Cardiac septum (tissue), 1 donor: ENCODE measurements at regions not wholly inside any gene's neighbourhood (a gene's known extent, or its start where the extent isn't known, plus 50 kb on each side); places are given as distances from the start of the nearest gene placed in this dataset.
"Not testable (repeated sequence)": the region's sequence is repeated elsewhere in the genome, so short reads cannot be mapped to it uniquely, and the experiment has no call there.

Experiments
- DNase-seq: peaks from one replicate; pipeline ENCODE4 v3.0.0-alpha.2; 2020; ENCODE audit warnings: low spot score
- intact Hi-C: fragments of 100-400 bp; cut with DNase I; formaldehyde crosslinking; loops from one replicate; pipeline ENCODE4 v1.14.0; 2022
- donor health status: DM: no; HTN: no; CAD: no.

DNA sequence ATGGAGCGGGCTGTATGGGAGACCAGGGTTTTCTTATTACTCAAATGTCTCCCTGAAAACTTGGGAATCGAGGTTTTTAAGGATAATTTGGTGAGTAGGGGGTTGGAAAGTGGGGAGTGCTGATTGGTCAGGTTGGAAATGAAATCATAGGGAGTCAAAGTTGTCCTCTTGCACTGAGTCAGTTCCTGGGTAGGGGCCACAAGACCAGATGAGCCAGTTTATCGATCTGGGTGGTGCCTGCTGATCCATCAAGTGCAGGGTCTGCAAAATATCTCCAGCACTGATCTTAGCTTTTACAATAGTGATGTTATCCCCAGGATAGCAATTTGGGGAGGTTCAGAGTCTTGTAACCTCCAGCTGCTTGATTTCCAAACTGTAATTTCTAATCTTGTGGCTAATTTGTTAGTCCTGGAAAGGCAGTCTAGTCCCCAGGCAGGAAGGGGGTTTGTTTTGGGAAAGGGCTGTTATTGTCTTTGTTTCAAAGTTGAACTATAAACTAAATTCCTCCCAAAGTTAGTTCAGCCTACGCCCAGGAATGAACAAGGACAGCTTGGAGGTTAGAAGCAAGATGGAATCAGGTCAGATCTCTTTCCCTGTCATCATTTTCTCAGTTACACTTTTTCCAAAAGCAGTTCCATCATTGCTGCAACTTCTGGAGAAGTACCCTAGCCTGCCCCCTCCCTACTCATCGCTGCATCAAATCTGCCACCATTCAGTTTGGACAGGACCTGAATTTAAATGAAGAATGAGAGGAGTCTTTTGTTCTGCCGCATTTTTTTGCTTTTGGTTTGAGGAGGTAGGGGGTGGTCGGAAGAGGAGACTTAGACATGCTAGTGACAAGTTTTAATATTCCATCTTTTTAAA is 236.4 kb upstream of the GALNT17 start:
- DNase-seq, intact Hi-C loops: not testable (repeated sequence)

DNA sequence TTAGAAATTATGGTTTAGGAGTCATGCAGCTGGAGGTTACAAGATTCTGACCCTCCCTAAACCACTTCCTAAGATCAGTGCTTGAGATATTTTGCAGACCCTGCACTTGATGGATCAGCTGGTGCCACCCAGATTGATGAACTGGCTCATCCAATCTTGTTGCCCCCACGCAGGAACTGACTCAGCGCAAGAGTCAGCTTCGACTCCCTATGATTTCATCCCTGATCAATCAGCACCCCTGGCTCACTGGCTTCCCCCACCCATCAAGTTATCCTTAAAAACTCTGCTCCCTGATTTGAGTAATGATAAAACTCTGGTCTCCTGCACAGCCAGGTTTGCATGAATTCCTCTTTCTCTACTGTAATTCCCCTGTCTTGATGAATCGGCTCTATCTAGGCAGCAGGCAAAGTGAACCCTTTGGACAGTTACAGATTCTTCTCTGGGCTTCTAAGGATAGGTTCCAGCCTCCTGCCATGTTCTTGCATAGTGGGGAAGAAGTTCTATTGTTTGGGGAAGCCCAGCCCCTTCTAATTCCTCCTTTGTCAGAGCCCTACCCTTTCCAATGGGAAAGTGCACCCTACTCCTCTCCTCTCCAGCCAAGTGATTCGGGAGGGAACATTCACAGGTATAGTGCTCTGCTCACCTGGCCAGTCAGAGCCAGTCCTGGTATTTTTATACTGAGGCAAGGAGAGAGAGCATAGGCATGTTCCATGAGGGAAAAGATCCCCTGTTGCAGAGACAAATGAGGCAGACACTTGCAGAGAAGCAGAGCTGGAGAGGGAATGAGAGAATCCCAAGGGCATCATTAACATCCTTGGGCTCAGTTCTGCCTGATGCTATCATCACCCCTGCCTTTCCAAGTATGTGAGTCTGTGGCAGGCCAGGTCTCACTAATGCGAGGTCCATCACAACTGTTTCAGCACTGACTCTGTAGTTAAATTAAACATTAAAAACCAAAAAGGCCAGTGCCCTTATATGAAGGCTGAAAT is 224.4 kb upstream of the GALNT17 start:
- intact Hi-C loops, result no loop called here
- no peak for DNase-seq

DNA sequence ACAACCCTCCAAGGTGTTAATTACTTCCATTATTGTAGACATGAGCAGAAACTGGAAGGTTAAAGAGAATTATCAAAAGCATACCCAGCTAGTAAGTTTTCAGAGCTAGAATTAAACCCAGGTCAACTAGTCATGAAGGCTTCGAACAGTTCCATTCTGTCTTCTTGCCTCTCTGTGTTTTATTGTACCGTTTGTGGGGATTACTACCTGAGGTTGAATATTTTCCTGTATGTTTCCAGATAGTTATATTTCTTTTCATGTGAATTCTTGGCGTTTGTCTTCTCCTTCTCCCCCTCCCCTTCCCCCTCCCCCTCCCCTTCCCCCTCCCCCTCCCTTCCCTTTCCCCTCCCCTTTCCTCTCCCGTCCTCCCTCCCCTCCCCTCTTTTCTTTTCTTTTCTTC is 218.0 kb upstream of the GALNT17 start:
- no peak for DNase-seq
- intact Hi-C loops, result no loop called here

DNA sequence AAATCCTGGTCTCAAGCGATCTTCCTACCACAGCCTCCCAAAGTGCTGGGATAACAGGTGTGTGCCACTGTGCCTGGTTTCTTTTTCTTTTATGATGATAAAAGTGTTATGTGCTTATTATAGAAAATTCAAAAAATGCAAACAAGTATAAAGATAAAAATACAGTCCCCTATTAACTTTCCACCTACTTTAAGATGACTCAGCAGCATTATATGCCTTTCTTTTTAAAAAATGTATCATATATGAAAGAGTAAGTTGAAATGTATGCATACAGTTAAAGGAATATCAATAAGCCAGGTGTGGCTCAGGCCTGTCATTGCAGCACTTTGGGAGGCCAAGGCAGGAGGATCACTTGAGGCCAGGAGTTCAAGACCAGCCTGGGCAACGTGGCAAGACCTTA is 216.9 kb upstream of the GALNT17 start:
- DNase-seq, result no peak
- intact Hi-C loops, result no loop called here

DNA sequence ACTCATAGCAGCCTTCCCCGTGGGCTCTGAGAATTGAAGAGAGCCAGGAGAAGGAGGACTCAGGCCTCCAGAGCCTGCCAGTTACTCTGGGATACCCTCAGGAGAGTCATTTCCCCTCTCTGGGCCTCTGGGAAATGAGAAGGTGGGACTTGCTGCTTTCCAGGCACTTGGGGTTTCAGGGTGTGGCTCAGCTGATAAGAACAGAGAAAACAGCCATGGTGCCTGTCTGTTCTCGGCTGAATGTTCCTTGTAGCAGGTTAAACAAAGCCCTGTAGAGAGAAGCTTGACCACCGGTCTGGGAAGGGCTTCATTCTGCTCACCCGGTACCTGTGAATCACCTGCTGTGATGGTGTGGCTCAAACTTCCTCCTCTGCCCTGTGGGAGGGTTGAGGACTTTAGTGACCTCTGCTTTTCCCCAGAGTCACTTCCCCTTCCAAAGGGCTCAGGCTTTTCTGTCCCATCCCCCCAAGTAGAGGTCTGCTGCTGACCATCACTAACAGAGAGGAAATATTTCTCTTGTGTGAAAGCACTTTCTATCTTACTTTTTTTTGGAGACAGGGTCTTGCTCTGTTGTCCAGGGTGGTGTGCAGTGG is 212.4 kb upstream of the GALNT17 start:
- intact Hi-C loops, result no loop called here
- no peak for DNase-seq

DNA sequence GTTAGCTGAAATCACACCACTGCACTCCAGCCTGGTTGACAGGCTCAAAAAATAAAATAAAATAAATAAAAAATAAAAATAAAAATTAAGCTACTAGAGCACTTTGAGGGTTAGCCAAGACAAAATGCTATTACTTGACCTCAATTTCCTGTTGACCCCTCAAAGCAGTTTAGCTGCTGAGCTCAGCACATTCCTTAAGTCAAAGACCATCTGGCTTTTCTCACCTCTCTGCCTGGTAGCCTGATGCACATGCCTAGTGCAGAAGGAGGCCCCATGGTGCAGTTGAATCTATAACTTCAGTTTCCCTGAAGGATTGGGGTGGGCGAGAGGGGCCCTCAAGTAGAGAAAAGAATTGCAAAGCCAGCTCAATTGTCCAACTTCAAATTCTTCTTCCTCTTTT is 211.1 kb upstream of the GALNT17 start:
- intact Hi-C loops, result no loop called here
- DNase-seq, result no peak

DNA sequence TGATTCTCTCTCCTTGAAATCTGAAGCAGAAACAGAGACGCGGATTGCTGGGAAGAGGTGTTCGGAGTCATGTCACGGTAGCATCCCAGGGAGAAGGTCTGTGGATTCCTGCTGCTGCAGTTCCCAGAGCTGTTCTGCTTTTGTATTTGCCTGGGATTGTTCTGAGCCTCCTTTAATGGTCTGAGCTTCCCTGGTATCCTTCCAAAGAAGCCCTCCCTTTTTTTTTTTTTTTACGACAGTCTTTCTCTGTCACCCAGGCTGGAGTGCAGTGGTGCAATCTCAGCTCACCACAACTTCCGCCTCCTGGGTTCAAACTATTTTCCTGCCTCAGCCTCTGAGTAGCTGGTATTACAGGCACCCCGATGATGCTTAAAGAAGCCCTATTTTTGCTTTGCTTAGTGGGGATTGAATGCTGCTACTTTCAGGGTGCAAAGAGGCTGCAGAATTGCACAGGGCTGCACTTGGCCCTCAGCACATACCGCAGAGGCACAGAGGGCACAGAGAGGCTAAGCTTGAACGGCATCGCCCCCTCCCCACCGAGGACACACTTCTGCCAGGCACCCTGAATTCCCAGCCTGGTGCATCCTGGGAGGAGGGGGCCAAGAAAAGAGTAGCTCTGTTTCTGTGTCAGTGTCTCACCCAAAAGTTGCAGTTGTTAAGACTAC is 208.6 kb upstream of the GALNT17 start:
- intact Hi-C loops, result no loop called here

DNA sequence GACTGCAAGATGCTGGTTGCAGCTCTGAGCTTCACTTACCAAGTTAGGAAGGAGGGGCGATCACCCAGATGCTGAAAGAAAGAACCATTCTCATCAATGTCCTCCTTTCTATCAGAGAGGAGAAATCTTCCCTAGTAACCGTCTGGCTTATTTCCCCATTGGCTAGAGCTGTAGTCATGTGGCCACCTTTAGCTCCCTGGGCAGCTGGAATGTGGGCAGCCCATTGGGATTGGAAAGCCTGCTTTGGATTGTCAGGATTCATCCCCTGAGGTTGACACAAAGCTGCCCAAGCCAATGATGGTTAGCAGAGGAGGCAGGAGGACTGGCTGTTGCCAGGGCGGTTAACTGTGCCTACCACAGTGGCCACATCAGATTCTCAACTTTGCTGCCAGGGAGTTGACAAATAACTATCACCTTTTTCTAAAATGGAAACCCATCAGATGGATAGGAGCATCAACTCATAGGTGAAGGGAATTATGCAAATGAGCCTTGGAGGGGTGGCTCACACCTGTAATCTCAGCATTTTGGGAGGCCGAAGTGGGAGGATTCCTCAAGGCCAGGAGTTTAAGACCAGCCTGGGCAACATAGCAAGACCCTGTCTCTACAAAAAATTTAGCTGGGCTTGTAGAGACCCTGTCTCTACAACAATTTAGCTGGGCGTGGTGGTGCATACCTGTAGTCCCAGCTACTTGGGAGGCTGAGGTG is 206.4 kb upstream of the GALNT17 start:
- no peak for DNase-seq
- intact Hi-C loops, result no loop called here

More for the DNA sequence above, 208.6 kb upstream of the GALNT17 start:
- DNase-seq, result no peak

DNA sequence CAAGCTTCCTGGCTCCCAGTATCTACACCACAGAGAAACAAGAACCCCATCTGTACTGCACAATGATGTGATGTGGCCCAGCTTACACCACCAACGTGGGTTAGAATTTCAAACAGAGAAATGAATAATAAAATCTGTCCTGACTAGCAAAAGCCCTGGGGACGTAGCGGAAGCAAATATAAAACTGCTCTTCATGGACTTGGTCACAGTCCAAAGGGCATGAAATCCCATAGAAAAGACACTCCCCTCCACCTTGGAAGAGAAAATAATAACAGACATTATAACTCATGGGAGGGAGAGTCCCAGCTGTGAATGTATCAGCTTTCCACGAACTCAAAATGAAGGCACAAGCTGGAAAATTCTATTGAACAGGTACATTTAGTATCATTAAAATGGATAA is 205.3 kb upstream of the GALNT17 start:
- no peak for DNase-seq
- intact Hi-C loops, result no loop called here

DNA sequence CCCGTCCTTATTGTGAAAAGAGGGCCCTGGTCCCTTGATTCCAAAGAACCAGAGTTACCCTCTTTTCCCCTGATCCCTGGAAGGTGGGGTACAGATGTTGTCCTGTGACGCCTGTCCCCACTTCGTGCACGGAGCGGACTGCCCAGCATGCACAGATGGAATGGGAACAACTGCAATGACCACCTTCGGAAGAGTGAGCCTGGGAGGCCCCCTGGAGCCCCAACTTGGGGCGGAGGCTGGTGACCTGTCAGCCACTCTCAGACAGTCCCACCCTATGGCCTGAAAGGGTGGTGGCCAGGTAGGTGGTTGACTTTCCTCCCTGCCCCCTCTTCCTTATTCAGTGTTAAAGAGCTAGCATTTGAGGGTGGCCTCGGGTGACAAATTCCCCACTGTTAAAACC is 196.6 kb upstream of the GALNT17 start:
- no peak for DNase-seq

DNA sequence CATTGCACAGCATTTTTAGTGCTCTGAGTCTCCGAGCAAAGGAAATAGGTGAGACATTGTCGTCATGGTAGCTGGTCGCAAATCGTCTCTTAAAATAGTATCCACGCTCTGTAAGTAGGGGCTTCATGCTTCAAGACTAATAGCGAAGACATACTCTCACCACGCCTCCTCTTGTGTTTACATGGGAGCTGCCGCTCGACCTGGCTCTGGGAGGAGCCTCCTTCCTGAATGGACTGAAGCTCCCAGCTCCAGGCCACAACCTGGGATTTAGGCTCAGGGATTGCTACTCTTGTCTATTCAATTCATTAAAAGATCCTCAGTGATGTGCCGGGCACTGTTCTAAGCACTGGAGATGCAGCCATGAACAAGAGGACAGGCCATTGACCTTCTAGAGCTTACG is 196.1 kb upstream of the GALNT17 start:
- DNase-seq, result no peak
- intact Hi-C loops, result no loop called here

More for the DNA sequence above, 196.6 kb upstream of the GALNT17 start:
- intact Hi-C loops, result no loop called here

DNA sequence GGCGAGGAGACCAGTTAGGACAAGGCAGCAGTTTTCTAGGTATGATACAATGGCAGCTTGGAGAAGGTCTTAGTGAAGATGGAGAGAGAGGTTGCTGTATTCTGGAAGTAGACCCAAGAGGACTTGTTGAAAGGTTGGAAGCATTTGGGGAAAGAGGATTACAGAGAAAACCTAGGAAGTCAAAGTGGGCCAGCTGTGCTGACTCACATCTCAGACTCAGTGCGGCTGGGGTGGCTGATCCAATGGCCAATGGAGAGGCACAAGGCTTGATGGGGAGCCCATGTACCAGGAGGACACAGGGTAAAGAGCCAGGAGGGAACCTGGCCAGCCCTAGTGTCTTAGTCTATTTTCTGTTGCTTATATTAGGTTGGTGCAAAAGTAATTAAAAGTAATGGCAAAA is 194.5 kb upstream of the GALNT17 start:
- no peak for DNase-seq
- intact Hi-C loops, result no loop called here

DNA sequence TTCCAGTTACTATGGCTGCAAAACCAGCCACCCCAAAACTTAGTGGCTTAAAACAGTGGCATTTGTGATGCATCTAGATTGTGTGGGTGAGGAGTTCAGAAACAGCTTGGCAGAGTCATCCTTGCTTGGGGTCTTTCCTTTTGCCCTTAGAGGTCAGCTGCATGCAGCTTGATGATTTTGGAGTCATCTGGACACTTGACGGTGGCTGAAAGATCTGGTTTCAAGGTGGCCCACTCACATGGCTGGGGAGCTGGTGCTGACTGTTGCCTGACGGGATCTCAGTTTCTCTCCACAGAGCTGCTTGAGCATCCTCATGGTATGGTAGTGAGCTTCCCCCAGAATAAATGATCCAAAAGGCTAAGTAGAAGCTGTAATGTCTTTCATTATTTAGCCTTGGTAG is 191.3 kb upstream of the GALNT17 start:
- no peak for DNase-seq
- intact Hi-C loops, result no loop called here

DNA sequence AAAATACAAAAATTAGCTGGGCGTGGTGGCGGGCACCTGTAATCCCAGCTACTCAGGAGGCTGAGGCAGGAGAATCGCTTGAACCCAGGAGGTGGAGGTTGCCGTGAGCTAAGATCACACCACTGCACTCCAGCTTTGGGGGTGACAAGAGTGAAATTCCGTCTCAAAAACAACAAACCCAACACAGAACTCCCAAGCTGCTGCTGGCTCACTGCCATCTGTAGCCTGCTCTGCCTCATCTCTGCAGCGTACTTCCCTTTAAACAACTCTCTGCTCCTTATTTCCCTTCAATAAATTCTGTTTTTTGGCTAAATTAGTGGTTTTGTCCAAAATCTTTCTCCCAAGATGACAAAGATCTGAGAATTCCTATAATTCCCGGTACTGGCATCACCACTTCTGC is 189.2 kb upstream of the GALNT17 start:
- DNase-seq, result no peak
- intact Hi-C loops, result no loop called here

DNA sequence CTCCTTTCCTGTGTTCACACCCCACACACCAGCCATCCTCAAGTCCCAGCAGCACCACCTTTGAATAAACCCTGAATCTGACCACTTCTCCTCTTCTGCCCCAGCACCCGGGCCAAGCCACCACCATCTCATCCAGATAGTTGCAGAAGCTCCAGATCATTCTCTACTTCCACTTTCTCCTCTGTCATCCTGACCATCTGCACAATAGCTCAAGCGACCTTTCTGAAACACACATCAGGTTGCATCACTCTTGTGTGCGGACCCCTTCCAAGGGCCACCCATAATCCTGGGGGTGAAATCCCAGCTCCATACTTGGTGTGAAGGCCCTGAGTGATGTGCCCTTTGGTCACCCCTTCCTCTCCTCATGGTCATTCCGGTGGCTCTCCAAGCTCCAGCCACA is 187.4 kb upstream of the GALNT17 start:
- intact Hi-C loops, result no loop called here
- DNase-seq, result no peak

DNA sequence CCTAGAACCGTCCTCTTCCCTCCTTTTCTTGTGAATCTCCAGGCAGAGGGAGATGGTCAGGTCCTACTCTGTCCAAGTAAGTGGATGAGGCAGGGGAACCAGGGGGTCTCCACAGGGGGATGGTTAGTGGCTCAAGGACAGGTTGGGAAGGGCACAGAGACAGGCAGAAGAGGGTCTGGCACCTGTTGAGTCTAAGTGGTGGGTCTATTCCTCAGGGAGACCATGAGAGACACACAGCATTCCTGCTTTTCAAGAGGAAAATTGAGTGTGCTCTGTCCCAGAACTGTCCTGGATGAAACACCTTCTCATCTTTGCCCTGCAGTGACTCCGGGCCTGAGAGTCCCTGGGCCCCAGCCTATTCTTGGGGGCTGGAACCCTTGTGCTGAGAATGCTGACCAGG is 184.8 kb upstream of the GALNT17 start:
- intact Hi-C loops, result no loop called here
- no peak for DNase-seq

DNA sequence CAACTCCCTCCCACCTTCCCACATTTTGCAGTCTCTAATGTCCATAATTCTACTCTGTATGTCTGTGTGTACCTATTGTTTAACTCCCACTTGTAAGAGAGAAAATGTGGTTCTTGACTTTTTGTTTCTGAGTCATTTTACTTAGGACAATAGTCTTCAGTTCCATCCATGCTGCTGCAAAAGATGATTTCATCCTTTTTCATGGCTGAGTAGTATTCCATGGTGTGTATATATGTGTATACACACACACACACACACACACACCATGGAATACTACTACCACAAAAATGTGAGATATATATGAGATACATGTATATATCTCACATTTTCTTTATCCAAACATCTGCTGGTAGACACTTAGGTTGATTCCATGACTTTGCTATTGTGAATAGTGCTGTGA is 182.1 kb upstream of the GALNT17 start:
- intact Hi-C loops, result no loop called here
- no peak for DNase-seq

DNA sequence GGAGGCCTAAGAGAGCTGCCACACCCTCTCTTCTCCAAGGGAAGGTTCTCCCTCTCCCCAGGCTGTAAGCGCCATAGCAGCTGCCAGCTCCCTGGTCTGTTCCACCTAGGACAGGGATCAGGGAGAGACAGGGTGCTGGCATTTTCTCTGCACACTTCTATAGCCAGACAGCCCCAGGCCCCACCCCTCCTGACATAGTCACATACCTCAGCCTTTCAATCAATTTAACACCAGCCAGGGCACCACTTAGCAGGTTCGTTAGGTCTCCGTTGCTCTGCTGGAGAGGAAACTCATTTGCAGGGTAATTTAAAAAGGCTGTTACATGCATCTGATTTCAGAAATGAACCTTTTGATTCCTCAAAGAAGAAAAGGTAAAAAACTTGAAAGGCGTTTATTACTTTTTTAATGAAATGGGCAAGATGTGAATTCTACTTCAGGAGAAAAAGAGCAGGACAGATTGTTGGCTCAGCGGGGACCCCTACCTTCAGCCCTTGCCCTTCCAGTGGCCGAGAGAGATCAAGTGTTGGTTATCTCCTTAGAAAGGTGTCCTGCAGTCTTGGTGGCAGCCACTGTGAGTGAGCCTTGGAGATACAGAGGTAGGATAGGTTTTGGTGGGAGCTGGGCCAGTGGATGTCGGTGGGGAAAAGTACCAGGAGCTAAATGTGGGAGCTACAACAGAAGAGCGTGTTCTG is 180.5 kb upstream of the GALNT17 start:
- intact Hi-C loops, result no loop called here
- no peak for DNase-seq

DNA sequence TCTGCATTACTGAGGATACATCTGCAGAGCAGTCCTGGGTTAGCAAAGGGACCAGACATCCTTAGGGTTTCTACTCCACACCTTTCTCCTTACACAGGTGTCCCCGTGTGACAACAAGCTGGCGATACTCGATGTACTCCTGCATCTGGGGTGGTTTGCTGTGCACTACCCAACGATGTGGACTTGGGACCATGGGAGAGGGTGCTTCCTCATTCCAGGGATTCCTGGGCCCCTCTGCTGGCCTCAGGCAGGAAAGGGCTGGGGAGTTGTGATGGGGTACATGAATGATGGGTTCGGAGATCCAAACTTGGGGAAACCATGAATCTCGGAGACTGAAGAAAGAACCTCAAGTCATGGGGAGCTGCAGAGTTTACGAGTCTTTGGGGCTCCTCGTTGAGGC is 179.6 kb upstream of the GALNT17 start:
- intact Hi-C loops, result loop anchor here (2.0 kb wide), 1 partner anchor 20 kb away; no protein-coding TSS in a partner anchor
- no peak for DNase-seq
